Epithelial cell of esophagus (primary cell): ENCODE measurements at regions not wholly inside any gene's neighbourhood (a gene's known extent, or its start where the extent isn't known, plus 50 kb on each side); places are given as distances from the start of the nearest gene placed in this dataset.
"Not testable (repeated sequence)": the region's sequence is repeated elsewhere in the genome, so short reads cannot be mapped to it uniquely, and the experiment has no call there.

Experiments
- DNase-seq: peaks from one replicate; pipeline ENCODE4 v3.0.0; 2010; ENCODE audit warnings: low read depth
- H3K4me3 ChIP-seq: 2 replicates; pipeline ENCODE4 v1.5.1; 2011; ENCODE audit warnings: mild to moderate bottlenecking, low read length, control low read depth
- CTCF ChIP-seq: IDR thresholded peaks from 2 replicates; pipeline ENCODE4 v1.5.1; 2011; ENCODE audit warnings: low read depth, mild to moderate bottlenecking, low read length, control low read depth, inconsistent platforms; ENCODE audit not compliant: insufficient read depth; ENCODE audit errors: missing control alignments

- DNase-seq = peak; percentile 5
- peak; percentile 22 for TF ChIP-seq CTCF
- H3K4me3 ChIP-seq = not testable (repeated sequence)
These were observed 405.1 kb upstream of the FRG2C start for GRCh38 chr3:75258825-75259683.

- not testable (repeated sequence) for H3K4me3 ChIP-seq, DNase-seq
These were observed 403.2 kb upstream of the FRG2C start for GRCh38 chr3:75260975-75261374.

GRCh38 chr3:75262661-75263060 lies 401.5 kb upstream of the FRG2C start:
- DNase-seq = peak; percentile 46
- no peak for TF ChIP-seq CTCF
- no peak overlapping the region for H3K4me3 ChIP-seq

DNA sequence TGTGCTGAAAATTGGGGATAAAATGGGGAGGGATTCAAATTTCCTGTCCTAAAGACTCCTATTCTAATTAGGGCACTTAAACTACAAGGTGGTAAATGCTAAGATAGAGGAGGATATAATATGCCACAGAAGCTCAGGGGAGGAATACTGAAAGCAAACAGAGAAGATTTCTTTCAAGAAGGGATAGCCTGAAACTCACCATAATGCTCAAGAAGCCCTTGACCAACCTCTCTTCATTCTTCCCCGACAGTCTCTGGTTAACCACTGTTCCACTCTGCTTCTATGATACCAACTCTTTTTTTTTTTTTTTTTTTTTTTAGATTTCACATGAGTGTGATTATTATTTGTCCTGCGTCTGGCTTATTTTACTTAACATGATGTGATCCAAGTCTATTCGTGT lies 398.2 kb upstream of the FRG2C start:
- DNase-seq = no peak
- no peak for TF ChIP-seq CTCF
- H3K4me3 ChIP-seq = no peak overlapping the region

GRCh38 chr3:75268576-75268975 lies 395.6 kb upstream of the FRG2C start:
- not testable (repeated sequence) for H3K4me3 ChIP-seq, DNase-seq

DNA sequence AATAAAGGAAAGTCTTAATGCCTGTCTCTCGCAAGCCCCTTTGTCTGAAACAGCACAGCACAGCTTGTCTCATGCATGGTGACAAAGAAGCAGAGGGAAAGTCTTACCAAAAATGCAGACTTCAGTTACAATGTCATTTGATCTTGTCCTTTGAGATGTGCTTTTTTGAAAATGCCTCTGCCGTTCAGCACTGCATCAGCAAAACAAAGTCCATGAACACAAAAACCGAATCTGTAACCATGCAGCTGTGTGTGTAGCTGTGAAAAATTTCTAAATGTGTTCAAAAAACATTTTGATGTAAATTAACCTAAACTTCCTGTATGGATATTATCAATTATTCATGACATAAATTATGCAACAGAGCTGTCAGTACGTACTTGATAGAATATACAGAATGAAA lies 391.9 kb upstream of the FRG2C start:
- not testable (repeated sequence) for DNase-seq, H3K4me3 ChIP-seq

DNA sequence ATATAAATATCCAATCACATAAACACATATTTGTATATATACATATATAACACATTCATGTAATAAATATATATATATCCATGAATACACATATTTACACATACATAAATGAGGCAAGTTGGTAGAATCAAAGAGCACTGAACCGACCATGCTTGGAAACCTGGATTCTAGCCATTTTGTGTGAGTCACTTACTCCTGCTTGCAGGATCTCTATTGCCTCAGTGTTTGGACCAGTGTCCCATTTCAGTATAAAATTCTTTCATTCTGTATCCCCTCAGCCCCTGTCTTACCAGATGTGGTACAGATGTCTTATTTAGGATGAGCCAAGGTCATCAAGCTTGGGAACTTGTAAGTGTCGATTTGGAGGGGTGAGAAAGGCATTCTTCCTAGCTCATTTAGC lies 391.4 kb upstream of the FRG2C start:
- no peak for DNase-seq
- no peak for TF ChIP-seq CTCF
- no peak overlapping the region for H3K4me3 ChIP-seq

GRCh38 chr3:75285531-75286148 lies 378.5 kb upstream of the FRG2C start:
- H3K4me3 ChIP-seq, DNase-seq: not testable (repeated sequence)

GRCh38 chr3:75288972-75289574 lies 375.1 kb upstream of the FRG2C start:
- DNase-seq, H3K4me3 ChIP-seq: not testable (repeated sequence)
